Panc1 (cell line): ENCODE measurements at regions not wholly inside any gene's neighbourhood (a gene's known extent, or its start where the extent isn't known, plus 50 kb on each side); places are given as distances from the start of the nearest gene placed in this dataset.

Experiments
- ATAC-seq: fragments of 200-7000 bp; cut with Tn5 transposase; 2 replicates; pipeline ENCODE4 v1.9.1; 2020; ENCODE audit warnings: mild to moderate bottlenecking, moderate library complexity
- BruUV-seq: library from RNA; stranded (reverse); fragments of 400-500 nt; replicated peaks from 2 replicates; lab custom pipeline; 2021; lab: Mats Ljungman, UMichigan
- CTCF ChIA-PET: fragments of 300-600 bp; sonication (Branson Sonifier 250); formaldehyde crosslinking; loops from one replicate; lab custom pipeline; 2022; ENCODE audit warnings: antibody characterized with exemption; lab: Charles Lee
- POLR2A ChIA-PET: fragments of 300-600 bp; sonication (Branson Sonifier 250); formaldehyde crosslinking; loops from one replicate; lab custom pipeline; 2022; ENCODE audit warnings: antibody characterized with exemption; lab: Charles Lee
- DNase-seq: peaks from one replicate; pipeline ENCODE4 v3.0.0-alpha.2; 2010; ENCODE audit warnings: low read depth, low spot score
- H3K27ac ChIP-seq: 2 replicates; pipeline ENCODE4 v1.5.1; 2011; ENCODE audit warnings: mild to moderate bottlenecking, low read length, inconsistent platforms
- H3K27me3 ChIP-seq: fragments of 200-500 bp; sonication (Bioruptor generic); 2 replicates; pipeline ENCODE4 v1.6.0; 2014; ENCODE audit warnings: low read length, inconsistent platforms; ENCODE audit not compliant: control insufficient read depth, insufficient read depth
- H3K36me3 ChIP-seq: fragments of 200-500 bp; sonication (Bioruptor generic); 2 replicates; pipeline ENCODE4 v1.5.1; 2014; ENCODE audit warnings: inconsistent platforms, mild to moderate bottlenecking, low read length, moderate library complexity; ENCODE audit not compliant: control insufficient read depth, insufficient read depth
- H3K4me1 ChIP-seq: 2 replicates; pipeline ENCODE4 v1.5.1; 2011; ENCODE audit warnings: inconsistent platforms, mild to moderate bottlenecking, low read length, moderate library complexity; ENCODE audit not compliant: control insufficient read depth, insufficient read depth
- H3K4me3 ChIP-seq, 2 experiments: 2 replicates each; pipeline ENCODE4 v1.5.1; 2011 to 2012; ENCODE audit warnings: low read depth in 2 of 2, low read length in 2 of 2, mild to moderate bottlenecking in 2 of 2, inconsistent platforms in 1 of 2, moderate library complexity in 1 of 2
- H3K9me3 ChIP-seq: fragments of 200-500 bp; sonication (Bioruptor generic); 2 replicates; pipeline ENCODE4 v1.5.1; 2014; ENCODE audit warnings: low read depth, mild to moderate bottlenecking, inconsistent platforms, low read length, moderate library complexity; ENCODE audit not compliant: control insufficient read depth, insufficient read depth
- POLR2AphosphoS5 ChIP-seq: IDR thresholded peaks from 2 replicates; pipeline ENCODE4 v1.6.1; 2012; ENCODE audit warnings: mild to moderate bottlenecking, low read depth, low read length, moderate library complexity
- SIN3A ChIP-seq: IDR thresholded peaks from 2 replicates; pipeline ENCODE4 v1.6.1; 2012; ENCODE audit warnings: low read depth, mild to moderate bottlenecking, low read length, moderate library complexity, borderline replicate concordance; ENCODE audit not compliant: insufficient read depth
- TCF7L2 ChIP-seq: IDR thresholded peaks from 2 replicates; pipeline ENCODE4 v1.6.1; 2011; ENCODE audit warnings: mild to moderate bottlenecking, low read depth, low read length, inconsistent platforms
- in situ Hi-C: cut with HindIII; loops from 2 replicates; pipeline ENCODE4 v1.10.0; 2016; ENCODE audit warnings: low sequenced_read_pairs, low pct_unique_long_range_greater_than_20kb
- intact Hi-C: fragments of 100-400 bp; cut with micrococcal nuclease; formaldehyde crosslinking; loops from one replicate; pipeline ENCODE4 v1.10.0; 2022; ENCODE audit not compliant: unreplicated experiment
- TF ChIP-seq, protein P1 (sequence below), 2 experiments: IDR thresholded peaks; 2 replicates each; pipeline ENCODE4 v1.6.1; 2011 to 2012; ENCODE audit warnings: low read depth in 2 of 2, control low read depth in 1 of 2, low read length in 1 of 2, mild to moderate bottlenecking in 1 of 2, moderate library complexity in 1 of 2; ENCODE audit not compliant: insufficient read depth in 1 of 2
- TF ChIP-seq, protein P2 (sequence below): fragments of 450-650 bp; IDR thresholded peaks from 2 replicates; pipeline ENCODE4 v1.5.1; 2017; ENCODE audit warnings: mild to moderate bottlenecking

DNA sequence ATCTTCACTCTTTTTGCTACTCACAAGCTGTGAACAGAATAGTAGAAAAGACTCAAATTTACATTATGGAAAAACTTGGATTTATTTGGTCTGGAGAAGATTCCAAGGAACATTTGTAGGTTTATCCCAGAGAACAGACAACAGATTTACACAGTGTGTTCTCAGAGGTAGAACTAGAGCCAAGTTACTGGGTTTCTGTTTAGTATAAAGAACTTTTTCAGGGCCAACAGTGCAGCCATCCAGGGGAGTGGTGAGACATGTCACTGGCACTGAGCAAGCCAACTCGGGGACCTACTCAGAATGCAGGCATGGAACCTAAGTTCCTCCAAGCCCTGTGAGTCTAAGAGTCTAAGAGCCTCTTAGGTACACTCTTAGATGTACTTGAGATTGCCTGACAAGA, 142.6 kb downstream of the OMA1 start:
- ATAC-seq (no peak), DNase-seq (no peak)
- BruUV-seq: no TSS peak
- ChIA-PET POLR2A (no interaction called here), CTCF (no interaction called here)
- intact Hi-C loops: no loop called here
- Histone ChIP-seq H3K27me3 (no peaks in the 10 kb centered on the region), H3K9me3 (no peaks in the 10 kb centered on the region), H3K36me3 (no peaks in the 10 kb centered on the region), H3K4me3 (no peak overlapping the region), H3K4me1 (no peaks in the 10 kb centered on the region; the same call in 1 of the 2 replicates), H3K27ac (no peak overlapping the region)
- in situ Hi-C loops: no loop called here
- no peak for TF ChIP-seq TCF7L2
- no peak for TF ChIP-seq SIN3A
- TF ChIP-seq POLR2AphosphoS5: no peak
- TF ChIP-seq, protein P1, sequence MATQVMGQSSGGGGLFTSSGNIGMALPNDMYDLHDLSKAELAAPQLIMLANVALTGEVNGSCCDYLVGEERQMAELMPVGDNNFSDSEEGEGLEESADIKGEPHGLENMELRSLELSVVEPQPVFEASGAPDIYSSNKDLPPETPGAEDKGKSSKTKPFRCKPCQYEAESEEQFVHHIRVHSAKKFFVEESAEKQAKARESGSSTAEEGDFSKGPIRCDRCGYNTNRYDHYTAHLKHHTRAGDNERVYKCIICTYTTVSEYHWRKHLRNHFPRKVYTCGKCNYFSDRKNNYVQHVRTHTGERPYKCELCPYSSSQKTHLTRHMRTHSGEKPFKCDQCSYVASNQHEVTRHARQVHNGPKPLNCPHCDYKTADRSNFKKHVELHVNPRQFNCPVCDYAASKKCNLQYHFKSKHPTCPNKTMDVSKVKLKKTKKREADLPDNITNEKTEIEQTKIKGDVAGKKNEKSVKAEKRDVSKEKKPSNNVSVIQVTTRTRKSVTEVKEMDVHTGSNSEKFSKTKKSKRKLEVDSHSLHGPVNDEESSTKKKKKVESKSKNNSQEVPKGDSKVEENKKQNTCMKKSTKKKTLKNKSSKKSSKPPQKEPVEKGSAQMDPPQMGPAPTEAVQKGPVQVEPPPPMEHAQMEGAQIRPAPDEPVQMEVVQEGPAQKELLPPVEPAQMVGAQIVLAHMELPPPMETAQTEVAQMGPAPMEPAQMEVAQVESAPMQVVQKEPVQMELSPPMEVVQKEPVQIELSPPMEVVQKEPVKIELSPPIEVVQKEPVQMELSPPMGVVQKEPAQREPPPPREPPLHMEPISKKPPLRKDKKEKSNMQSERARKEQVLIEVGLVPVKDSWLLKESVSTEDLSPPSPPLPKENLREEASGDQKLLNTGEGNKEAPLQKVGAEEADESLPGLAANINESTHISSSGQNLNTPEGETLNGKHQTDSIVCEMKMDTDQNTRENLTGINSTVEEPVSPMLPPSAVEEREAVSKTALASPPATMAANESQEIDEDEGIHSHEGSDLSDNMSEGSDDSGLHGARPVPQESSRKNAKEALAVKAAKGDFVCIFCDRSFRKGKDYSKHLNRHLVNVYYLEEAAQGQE (IDR thresholded peaks at IDR 0.05; ENCODE audit: insufficient read depth in 1 of 2, low read depth in 2 of 2, low read length in 1 of 2): no peak
- TF ChIP-seq, protein P2, sequence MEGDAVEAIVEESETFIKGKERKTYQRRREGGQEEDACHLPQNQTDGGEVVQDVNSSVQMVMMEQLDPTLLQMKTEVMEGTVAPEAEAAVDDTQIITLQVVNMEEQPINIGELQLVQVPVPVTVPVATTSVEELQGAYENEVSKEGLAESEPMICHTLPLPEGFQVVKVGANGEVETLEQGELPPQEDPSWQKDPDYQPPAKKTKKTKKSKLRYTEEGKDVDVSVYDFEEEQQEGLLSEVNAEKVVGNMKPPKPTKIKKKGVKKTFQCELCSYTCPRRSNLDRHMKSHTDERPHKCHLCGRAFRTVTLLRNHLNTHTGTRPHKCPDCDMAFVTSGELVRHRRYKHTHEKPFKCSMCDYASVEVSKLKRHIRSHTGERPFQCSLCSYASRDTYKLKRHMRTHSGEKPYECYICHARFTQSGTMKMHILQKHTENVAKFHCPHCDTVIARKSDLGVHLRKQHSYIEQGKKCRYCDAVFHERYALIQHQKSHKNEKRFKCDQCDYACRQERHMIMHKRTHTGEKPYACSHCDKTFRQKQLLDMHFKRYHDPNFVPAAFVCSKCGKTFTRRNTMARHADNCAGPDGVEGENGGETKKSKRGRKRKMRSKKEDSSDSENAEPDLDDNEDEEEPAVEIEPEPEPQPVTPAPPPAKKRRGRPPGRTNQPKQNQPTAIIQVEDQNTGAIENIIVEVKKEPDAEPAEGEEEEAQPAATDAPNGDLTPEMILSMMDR: no peak

DNA sequence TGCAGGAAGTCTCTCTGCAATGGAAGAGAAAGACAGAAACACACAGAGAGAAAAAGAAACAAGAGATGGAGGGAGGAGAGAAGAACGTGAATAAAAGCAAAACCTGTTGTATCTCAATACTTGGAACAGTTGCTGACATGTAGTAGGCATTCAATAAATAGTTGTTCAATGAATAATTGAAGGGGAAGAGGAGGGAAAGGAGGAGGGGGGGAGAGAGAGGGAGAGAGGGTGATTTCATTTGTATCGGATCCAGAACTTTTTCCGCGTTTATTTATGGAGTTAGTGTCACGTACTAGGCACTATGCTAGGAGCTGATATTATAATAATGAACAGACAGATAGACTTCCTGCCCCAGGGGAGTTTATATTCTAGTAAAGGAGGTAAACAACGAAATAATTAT, 144.1 kb downstream of the OMA1 start:
- DNase-seq (no peak), ATAC-seq (no peak)
- BruUV-seq: no TSS peak
- intact Hi-C loops (no loop called here), in situ Hi-C loops (no loop called here)
- H3K27ac ChIP-seq: no peak overlapping the region
- no peaks in the 10 kb centered on the region for H3K36me3 ChIP-seq
- ChIA-PET POLR2A (no interaction called here), CTCF (no interaction called here)
- no peaks in the 10 kb centered on the region; the same call in 1 of the 2 replicates for H3K4me1 ChIP-seq
- no peak overlapping the region for H3K4me3 ChIP-seq
- TF ChIP-seq, protein P2: no peak
- no peak for TF ChIP-seq POLR2AphosphoS5
- H3K9me3 ChIP-seq: no peaks in the 10 kb centered on the region
- no peaks in the 10 kb centered on the region for H3K27me3 ChIP-seq
